Astrocyte (in vitro differentiated cells and primary cell): ENCODE measurements at regions not wholly inside any gene's neighbourhood (a gene's known extent, or its start where the extent isn't known, plus 50 kb on each side); places are given as distances from the start of the nearest gene placed in this dataset.

Source experiments
- DNase-seq: peaks from one replicate; pipeline ENCODE4 v3.0.0-alpha.2; 2010; ENCODE audit warnings: low read depth
- FAIRE-seq: peaks from 2 replicates; lab custom pipeline; 2011; peaks lifted over from hg19 to GRCh38; lab: Jason Lieb, UNC
- H2AFZ ChIP-seq: 2 replicates; pipeline ENCODE4 v1.6.0; 2012; ENCODE audit warnings: low read depth, low read length, inconsistent platforms
- H3K27ac ChIP-seq: 2 replicates; pipeline ENCODE4 v1.5.1; 2011; ENCODE audit warnings: low read depth, low read length, inconsistent platforms
- H3K27me3 ChIP-seq: 2 replicates; pipeline ENCODE4 v1.6.0; 2011; ENCODE audit warnings: low read length, inconsistent platforms; ENCODE audit not compliant: insufficient read depth
- H3K36me3 ChIP-seq: 2 replicates; pipeline ENCODE4 v1.5.1; 2011; ENCODE audit warnings: low read length, inconsistent platforms; ENCODE audit not compliant: insufficient read depth
- H3K4me1 ChIP-seq: 2 replicates; pipeline ENCODE4 v1.5.1; 2011; ENCODE audit warnings: low read length, inconsistent platforms; ENCODE audit not compliant: insufficient read depth
- H3K4me2 ChIP-seq: 2 replicates; pipeline ENCODE4 v1.6.0; 2012; ENCODE audit warnings: low read length, inconsistent platforms
- H3K4me3 ChIP-seq: 2 replicates; pipeline ENCODE4 v1.5.1; 2011; ENCODE audit warnings: low read depth, mild to moderate bottlenecking, low read length, inconsistent platforms; ENCODE audit not compliant: insufficient read depth
- H3K79me2 ChIP-seq: 2 replicates; pipeline ENCODE4 v1.6.0; 2012; ENCODE audit warnings: mild to moderate bottlenecking, low read length, inconsistent platforms; ENCODE audit not compliant: insufficient read depth
- H3K9ac ChIP-seq: 2 replicates; pipeline ENCODE4 v1.6.0; 2012; ENCODE audit warnings: mild to moderate bottlenecking, low read length, inconsistent platforms
- H3K9me3 ChIP-seq: 2 replicates; pipeline ENCODE4 v1.5.1; 2012; ENCODE audit warnings: low read depth, mild to moderate bottlenecking, low read length, inconsistent platforms; ENCODE audit not compliant: insufficient read depth
- H4K20me1 ChIP-seq: 2 replicates; pipeline ENCODE4 v1.6.0; 2012; ENCODE audit warnings: low read length, inconsistent platforms; ENCODE audit not compliant: insufficient read depth
- H3K27ac Mint-ChIP-seq: one replicate; pipeline ENCODE4 v1.8.0; 2021; ENCODE audit warnings: mild to moderate bottlenecking, mixed read lengths; ENCODE audit not compliant: unreplicated experiment
- H3K27me3 Mint-ChIP-seq: one replicate; pipeline ENCODE4 v1.8.0; 2021; ENCODE audit warnings: low read depth, mixed read lengths; ENCODE audit not compliant: unreplicated experiment
- H3K36me3 Mint-ChIP-seq: one replicate; pipeline ENCODE4 v1.8.0; 2021; ENCODE audit warnings: low read depth, mixed read lengths; ENCODE audit not compliant: unreplicated experiment
- H3K4me1 Mint-ChIP-seq: one replicate; pipeline ENCODE4 v1.8.0; 2021; ENCODE audit warnings: low read depth, mixed read lengths; ENCODE audit not compliant: unreplicated experiment
- H3K4me3 Mint-ChIP-seq: one replicate; pipeline ENCODE4 v1.8.0; 2021; ENCODE audit warnings: mild to moderate bottlenecking, moderate library complexity, mixed read lengths; ENCODE audit not compliant: unreplicated experiment
- H3K9me3 Mint-ChIP-seq: one replicate; pipeline ENCODE4 v1.8.0; 2021; ENCODE audit warnings: mild to moderate bottlenecking, mixed read lengths; ENCODE audit not compliant: unreplicated experiment
- CTCF ChIP-seq: IDR thresholded peaks from 2 replicates; pipeline ENCODE4 v1.5.1; 2011; ENCODE audit warnings: low read depth, mild to moderate bottlenecking, inconsistent platforms, low read length, moderate library complexity; ENCODE audit not compliant: insufficient read depth
- EZH2 ChIP-seq: IDR thresholded peaks from 2 replicates; pipeline ENCODE4 v1.6.1; 2012; ENCODE audit warnings: mild to moderate bottlenecking, low read length, inconsistent platforms; ENCODE audit not compliant: insufficient read depth

- no peaks in the 10 kb centered on the region for H3K27me3 ChIP-seq
- H2AFZ ChIP-seq = no peak overlapping the region
- H3K4me2 ChIP-seq = no peak overlapping the region
- H3K27ac ChIP-seq = no peak overlapping the region
- H3K9ac ChIP-seq = no peak overlapping the region
- peaks cover 3% of the 10 kb centered on the region for H3K27me3 Mint-ChIP-seq
- no peak overlapping the region for H3K4me3 ChIP-seq
- peaks cover 7% of the 10 kb centered on the region for H3K4me1 ChIP-seq
- no peak for FAIRE-seq
- no peaks in the 10 kb centered on the region for H3K36me3 ChIP-seq
- no peaks in the 10 kb centered on the region for H3K4me1 Mint-ChIP-seq
- no peak overlapping the region for H3K4me3 Mint-ChIP-seq
- no peaks in the 10 kb centered on the region for H3K36me3 Mint-ChIP-seq
- no peak for TF ChIP-seq CTCF
- no peak for TF ChIP-seq EZH2
- DNase-seq = no peak
- H3K9me3 Mint-ChIP-seq = no peaks in the 10 kb centered on the region
- H4K20me1 ChIP-seq = no peaks in the 10 kb centered on the region
- no peaks in the 10 kb centered on the region for H3K79me2 ChIP-seq
- H3K9me3 ChIP-seq = no peaks in the 10 kb centered on the region
- H3K27ac Mint-ChIP-seq = no peak overlapping the region
These were observed 275.5 kb upstream of the TAS2R1 start for GRCh38 chr5:9905661-9906060.

GRCh38 chr5:9903801-9904200 lies 273.6 kb upstream of the TAS2R1 start:
- peaks cover 7% of the 10 kb centered on the region for H3K4me1 ChIP-seq
- H2AFZ ChIP-seq = no peak overlapping the region
- H3K27me3 Mint-ChIP-seq = no peaks in the 10 kb centered on the region
- no peak overlapping the region for H3K4me3 ChIP-seq
- no peak overlapping the region for H3K27ac ChIP-seq
- DNase-seq (peak; percentile 68), FAIRE-seq (no peak)
- no peaks in the 10 kb centered on the region for H3K4me1 Mint-ChIP-seq
- H3K36me3 Mint-ChIP-seq = no peaks in the 10 kb centered on the region
- TF ChIP-seq CTCF (no peak), EZH2 (no peak)
- H3K9ac ChIP-seq = no peak overlapping the region
- no peaks in the 10 kb centered on the region for H3K9me3 ChIP-seq
- no peaks in the 10 kb centered on the region for H3K36me3 ChIP-seq
- H3K9me3 Mint-ChIP-seq = no peaks in the 10 kb centered on the region
- H3K27me3 ChIP-seq = no peaks in the 10 kb centered on the region
- H4K20me1 ChIP-seq = no peaks in the 10 kb centered on the region
- H3K79me2 ChIP-seq = no peaks in the 10 kb centered on the region
- H3K4me3 Mint-ChIP-seq = no peak overlapping the region
- no peak overlapping the region for H3K27ac Mint-ChIP-seq
- H3K4me2 ChIP-seq = peak overlapping the region; percentile 10

- Histone ChIP-seq H3K4me3 (no peak overlapping the region), H4K20me1 (no peaks in the 10 kb centered on the region), H3K4me2 (no peak overlapping the region), H3K36me3 (no peaks in the 10 kb centered on the region), H3K9ac (no peak overlapping the region), H2AFZ (no peak overlapping the region), H3K9me3 (no peaks in the 10 kb centered on the region), H3K79me2 (no peaks in the 10 kb centered on the region), H3K4me1 (no peaks in the 10 kb centered on the region), H3K27ac (no peak overlapping the region), H3K27me3 (no peaks in the 10 kb centered on the region)
- TF ChIP-seq EZH2 = no peak
- TF ChIP-seq CTCF = peak; percentile 60
- Mint-ChIP-seq H3K4me3 (no peak overlapping the region), H3K27ac (no peak overlapping the region), H3K36me3 (no peaks in the 10 kb centered on the region), H3K27me3 (peaks cover 3% of the 10 kb centered on the region), H3K9me3 (peaks cover 5% of the 10 kb centered on the region), H3K4me1 (no peaks in the 10 kb centered on the region)
- DNase-seq = peak; percentile 4
- no peak for FAIRE-seq
These were observed 268.2 kb upstream of the TAS2R1 start for GRCh38 chr5:9898319-9898718.
